BE2C (cell line): ENCODE measurements at regions not wholly inside any gene's neighbourhood (a gene's known extent, or its start where the extent isn't known, plus 50 kb on each side); places are given as distances from the start of the nearest gene placed in this dataset.
A peak's percentile ranks its signal among the peaks of the same experiment; 100 is the strongest.

Experiments used
- DNase-seq: peaks from one replicate; pipeline ENCODE4 v3.0.0-alpha.2; 2020
- H3K27me3 ChIP-seq: fragments of 250-450 bp; sonication (Bioruptor Pico); 2 replicates; pipeline ENCODE4 v1.5.1; 2020; ENCODE audit warnings: mild to moderate bottlenecking
- H3K36me3 ChIP-seq: fragments of 250-450 bp; sonication (Bioruptor Pico); 2 replicates; pipeline ENCODE4 v1.5.1; 2020; ENCODE audit warnings: mild to moderate bottlenecking
- H3K4me1 ChIP-seq: fragments of 250-450 bp; sonication (Bioruptor Pico); 2 replicates; pipeline ENCODE4 v1.5.1; 2020
- H3K4me3 ChIP-seq: 2 replicates; pipeline ENCODE4 v1.5.1; 2011; ENCODE audit warnings: low read depth, low read length
- H3K9me3 ChIP-seq: fragments of 250-450 bp; sonication (Bioruptor Pico); 2 replicates; pipeline ENCODE4 v1.5.1; 2020
- CTCF ChIP-seq: IDR thresholded peaks from 2 replicates; pipeline ENCODE4 v1.5.1; 2012; ENCODE audit warnings: mild to moderate bottlenecking, low read depth, low read length

- no peaks in the 10 kb centered on the region for H3K4me1 ChIP-seq
- no peak for DNase-seq
- H3K4me3 ChIP-seq = no peak overlapping the region
- no peak for TF ChIP-seq CTCF
- no peaks in the 10 kb centered on the region for H3K27me3 ChIP-seq
- no peaks in the 10 kb centered on the region; the same call in 1 of the 2 replicates for H3K9me3 ChIP-seq
- no peaks in the 10 kb centered on the region for H3K36me3 ChIP-seq
These were observed 75.2 kb downstream of the TNFAIP2 start for GRCh38 chr14:103198131-103199105.

- no peaks in the 10 kb centered on the region for H3K27me3 ChIP-seq
- H3K36me3 ChIP-seq = no peaks in the 10 kb centered on the region
- no peak for DNase-seq
- no peak for TF ChIP-seq CTCF
- peaks cover 6% of the 10 kb centered on the region; the same call in 1 of the 2 replicates for H3K9me3 ChIP-seq
- peaks cover under 1% of the 10 kb centered on the region for H3K4me1 ChIP-seq
- H3K4me3 ChIP-seq = no peak overlapping the region
These were observed 75.9 kb downstream of the TNFAIP2 start for GRCh38 chr14:103199124-103199523.

- Histone ChIP-seq H3K27me3 (no peaks in the 10 kb centered on the region), H3K9me3 (peaks cover 9% of the 10 kb centered on the region; the same call in 1 of the 2 replicates)
- TF ChIP-seq CTCF = no peak
These were observed 78.5 kb downstream of the TNFAIP2 start for GRCh38 chr14:103201801-103202200.

GRCh38 chr14:103204852-103205540, 81.7 kb downstream of the TNFAIP2 start:
- no peak for TF ChIP-seq CTCF
- DNase-seq = peak; percentile 38
- H3K9me3 ChIP-seq = peaks cover 9% of the 10 kb centered on the region; the same call in 1 of the 2 replicates

More at GRCh38 chr14:103201801-103202200, 78.5 kb downstream of the TNFAIP2 start:
- H3K4me1 ChIP-seq = peaks cover 3% of the 10 kb centered on the region
- no peak for DNase-seq
- H3K36me3 ChIP-seq = no peaks in the 10 kb centered on the region
- H3K4me3 ChIP-seq = no peak overlapping the region

GRCh38 chr14:103205541-103205906, 82.3 kb downstream of the TNFAIP2 start:
- TF ChIP-seq CTCF = no peak
- Histone ChIP-seq H3K36me3 (no peaks in the 10 kb centered on the region), H3K4me1 (peaks cover 3% of the 10 kb centered on the region), H3K9me3 (peaks cover 9% of the 10 kb centered on the region; the same call in 1 of the 2 replicates), H3K4me3 (no peak overlapping the region), H3K27me3 (no peaks in the 10 kb centered on the region)
- DNase-seq = no peak

More at GRCh38 chr14:103204852-103205540, 81.7 kb downstream of the TNFAIP2 start:
- H3K36me3 ChIP-seq = no peaks in the 10 kb centered on the region
- no peak overlapping the region for H3K4me3 ChIP-seq
- peaks cover 3% of the 10 kb centered on the region for H3K4me1 ChIP-seq
- H3K27me3 ChIP-seq = no peaks in the 10 kb centered on the region
